ENCODE measurements at regions not wholly inside any gene's neighbourhood (a gene's known extent, or its start where the extent isn't known, plus 50 kb on each side); places are given as distances from the start of the nearest gene placed in this dataset.

- Histone ChIP-seq H3K27ac (ENCODE audit: low read length, poor library complexity, severe bottlenecking) (no peak overlapping the region), H2AFZ (ENCODE audit: low read depth, low read length) (no peak overlapping the region), H3K4me1 (ENCODE audit: control insufficient read depth, insufficient read depth, low read depth, low read length) (no peaks in the 10 kb centered on the region), H2BK15ac (ENCODE audit: low read depth, poor library complexity, severe bottlenecking) (no peak overlapping the region), H3K18ac (ENCODE audit: low read depth in 1 of 2, low read length in 2 of 2) (no peak overlapping the region), H3K9ac (ENCODE audit: low read length) (no peak overlapping the region), H3K36me3 (ENCODE audit: control insufficient read depth in 1 of 2, insufficient read depth in 2 of 2, low read depth in 1 of 2, low read length in 2 of 2) (no peaks in the 10 kb centered on the region), H2BK5ac (ENCODE audit: low read depth, low read length, poor library complexity, severe bottlenecking) (no peak overlapping the region), H3K4me3 (ENCODE audit: insufficient read depth in 1 of 2, low read depth in 1 of 2, low read length in 2 of 2) (no peak overlapping the region), H4K8ac (ENCODE audit: low read length) (no peak overlapping the region), H2BK12ac (ENCODE audit: low read length in 2 of 2) (no peak overlapping the region), H3K9me3 (ENCODE audit: control insufficient read depth, low read length) (no peaks in the 10 kb centered on the region), H3K4ac (ENCODE audit: low read depth in 1 of 2, low read length in 2 of 2) (no peak overlapping the region), H3K14ac (ENCODE audit: low read length in 2 of 2) (no peak overlapping the region), H2AK5ac (ENCODE audit: low read length, severe bottlenecking) (no peak overlapping the region), H2BK120ac (ENCODE audit: low read depth, low read length) (no peak overlapping the region), H4K91ac (ENCODE audit: low read length) (no peak overlapping the region), H3K79me1 (replicated peaks; ENCODE audit: low read length, poor library complexity, severe bottlenecking) (no peaks in the 10 kb centered on the region), H3K23ac (ENCODE audit: low read length in 2 of 2) (no peak overlapping the region), H3K4me2 (ENCODE audit: low read length, poor library complexity, severe bottlenecking) (no peak overlapping the region), H3K27me3 (ENCODE audit: control insufficient read depth in 1 of 2, insufficient read depth in 1 of 2, low read length in 2 of 2) (no peaks in the 10 kb centered on the region)
- DNase-seq, result no peak
Observed at GRCh38 chr3:30174357-30174756, 432.0 kb upstream of the TGFBR2 start.

- WGBS, result 95% methylated on average over 4 of the region's 4 CpGs
Observed at GRCh38 chr3:30180310-30181177, 425.9 kb upstream of the TGFBR2 start.

GRCh38 chr3:30181178-30181465 lies 425.3 kb upstream of the TGFBR2 start:
- no peak for DNase-seq
- Histone ChIP-seq H2BK15ac (ENCODE audit: low read depth, poor library complexity, severe bottlenecking) (no peak overlapping the region), H3K27ac (ENCODE audit: low read length, poor library complexity, severe bottlenecking) (no peak overlapping the region), H2BK5ac (ENCODE audit: low read depth, low read length, poor library complexity, severe bottlenecking) (no peak overlapping the region), H3K79me1 (replicated peaks; ENCODE audit: low read length, poor library complexity, severe bottlenecking) (no peaks in the 10 kb centered on the region), H3K4me1 (ENCODE audit: control insufficient read depth, insufficient read depth, low read depth, low read length) (no peaks in the 10 kb centered on the region), H3K9ac (ENCODE audit: low read length) (peak overlapping the region; percentile 84), H3K36me3 (ENCODE audit: control insufficient read depth in 1 of 2, insufficient read depth in 2 of 2, low read depth in 1 of 2, low read length in 2 of 2) (no peaks in the 10 kb centered on the region), H2BK120ac (ENCODE audit: low read depth, low read length) (no peak overlapping the region), H4K91ac (ENCODE audit: low read length) (no peak overlapping the region), H3K4me2 (ENCODE audit: low read length, poor library complexity, severe bottlenecking) (no peak overlapping the region), H3K23ac (ENCODE audit: low read length in 2 of 2) (no peak overlapping the region), H4K8ac (ENCODE audit: low read length) (no peak overlapping the region), H3K18ac (ENCODE audit: low read depth in 1 of 2, low read length in 2 of 2) (no peak overlapping the region), H3K27me3 (ENCODE audit: control insufficient read depth in 1 of 2, insufficient read depth in 1 of 2, low read length in 2 of 2) (no peaks in the 10 kb centered on the region), H2AK5ac (ENCODE audit: low read length, severe bottlenecking) (no peak overlapping the region), H3K4me3 (ENCODE audit: insufficient read depth in 1 of 2, low read depth in 1 of 2, low read length in 2 of 2) (peak overlapping the region in 1 of 2 experiments; percentile 52), H2BK12ac (ENCODE audit: low read length in 2 of 2) (no peak overlapping the region), H3K14ac (ENCODE audit: low read length in 2 of 2) (no peak overlapping the region), H3K9me3 (ENCODE audit: control insufficient read depth, low read length) (no peaks in the 10 kb centered on the region), H3K4ac (ENCODE audit: low read depth in 1 of 2, low read length in 2 of 2) (no peak overlapping the region), H2AFZ (ENCODE audit: low read depth, low read length) (no peak overlapping the region)
- WGBS, result no CpG with 5 or more reads among the region's 1 CpG

More at GRCh38 chr3:30180310-30181177, 425.9 kb upstream of the TGFBR2 start:
- Histone ChIP-seq H3K36me3 (ENCODE audit: control insufficient read depth in 1 of 2, insufficient read depth in 2 of 2, low read depth in 1 of 2, low read length in 2 of 2) (no peaks in the 10 kb centered on the region), H3K9me3 (ENCODE audit: control insufficient read depth, low read length) (no peaks in the 10 kb centered on the region), H3K23ac (ENCODE audit: low read length in 2 of 2) (no peak overlapping the region), H3K4me3 (ENCODE audit: insufficient read depth in 1 of 2, low read depth in 1 of 2, low read length in 2 of 2) (peak overlapping the region in 1 of 2 experiments; percentile 52), H3K9ac (ENCODE audit: low read length) (peak overlapping the region; percentile 84), H2BK120ac (ENCODE audit: low read depth, low read length) (no peak overlapping the region), H3K4me1 (ENCODE audit: control insufficient read depth, insufficient read depth, low read depth, low read length) (no peaks in the 10 kb centered on the region), H3K14ac (ENCODE audit: low read length in 2 of 2) (no peak overlapping the region), H2BK15ac (ENCODE audit: low read depth, poor library complexity, severe bottlenecking) (no peak overlapping the region), H2AFZ (ENCODE audit: low read depth, low read length) (no peak overlapping the region), H3K79me1 (replicated peaks; ENCODE audit: low read length, poor library complexity, severe bottlenecking) (no peaks in the 10 kb centered on the region), H3K27ac (ENCODE audit: low read length, poor library complexity, severe bottlenecking) (no peak overlapping the region), H3K4me2 (ENCODE audit: low read length, poor library complexity, severe bottlenecking) (no peak overlapping the region), H2BK5ac (ENCODE audit: low read depth, low read length, poor library complexity, severe bottlenecking) (no peak overlapping the region), H3K4ac (ENCODE audit: low read depth in 1 of 2, low read length in 2 of 2) (no peak overlapping the region), H2BK12ac (ENCODE audit: low read length in 2 of 2) (peak overlapping the region in 1 of 2 experiments; percentile 52), H4K8ac (ENCODE audit: low read length) (no peak overlapping the region), H4K91ac (ENCODE audit: low read length) (peak overlapping the region; percentile 61), H3K18ac (ENCODE audit: low read depth in 1 of 2, low read length in 2 of 2) (peak overlapping the region in 1 of 2 experiments; percentile 12), H2AK5ac (ENCODE audit: low read length, severe bottlenecking) (no peak overlapping the region), H3K27me3 (ENCODE audit: control insufficient read depth in 1 of 2, insufficient read depth in 1 of 2, low read length in 2 of 2) (no peaks in the 10 kb centered on the region)
- no peak for DNase-seq

GRCh38 chr3:30181581-30181980 lies 424.8 kb upstream of the TGFBR2 start:
- no peaks in the 10 kb centered on the region for H3K9me3 ChIP-seq (ENCODE audit: control insufficient read depth, low read length)
- no peak overlapping the region for H2BK12ac ChIP-seq (ENCODE audit: low read length in 2 of 2)
- H3K18ac ChIP-seq (ENCODE audit: low read depth in 1 of 2, low read length in 2 of 2), result no peak overlapping the region
- no peak overlapping the region for H3K27ac ChIP-seq (ENCODE audit: low read length, poor library complexity, severe bottlenecking)
- H3K27me3 ChIP-seq (ENCODE audit: control insufficient read depth in 1 of 2, insufficient read depth in 1 of 2, low read length in 2 of 2), result no peaks in the 10 kb centered on the region
- no peak overlapping the region for H3K4me2 ChIP-seq (ENCODE audit: low read length, poor library complexity, severe bottlenecking)
- no peak overlapping the region for H4K8ac ChIP-seq (ENCODE audit: low read length)
- no peak for DNase-seq
- H3K4ac ChIP-seq (ENCODE audit: low read depth in 1 of 2, low read length in 2 of 2), result no peak overlapping the region
- peak overlapping the region; percentile 84 for H3K9ac ChIP-seq (ENCODE audit: low read length)
- no peak overlapping the region for H3K4me3 ChIP-seq (ENCODE audit: insufficient read depth in 1 of 2, low read depth in 1 of 2, low read length in 2 of 2)
- H2BK15ac ChIP-seq (ENCODE audit: low read depth, poor library complexity, severe bottlenecking), result no peak overlapping the region
- no peak overlapping the region for H3K23ac ChIP-seq (ENCODE audit: low read length in 2 of 2)
- no peaks in the 10 kb centered on the region for H3K79me1 ChIP-seq (replicated peaks; ENCODE audit: low read length, poor library complexity, severe bottlenecking)
- H2BK120ac ChIP-seq (ENCODE audit: low read depth, low read length), result no peak overlapping the region
- H2BK5ac ChIP-seq (ENCODE audit: low read depth, low read length, poor library complexity, severe bottlenecking), result no peak overlapping the region
- H2AK5ac ChIP-seq (ENCODE audit: low read length, severe bottlenecking), result no peak overlapping the region
- no peak overlapping the region for H3K14ac ChIP-seq (ENCODE audit: low read length in 2 of 2)
- H3K36me3 ChIP-seq (ENCODE audit: control insufficient read depth in 1 of 2, insufficient read depth in 2 of 2, low read depth in 1 of 2, low read length in 2 of 2), result no peaks in the 10 kb centered on the region
- no peak overlapping the region for H4K91ac ChIP-seq (ENCODE audit: low read length)
- no peak overlapping the region for H2AFZ ChIP-seq (ENCODE audit: low read depth, low read length)
- no peaks in the 10 kb centered on the region for H3K4me1 ChIP-seq (ENCODE audit: control insufficient read depth, insufficient read depth, low read depth, low read length)
